Gastrocnemius medialis (tissue), 4 donors: ENCODE measurements at regions not wholly inside any gene's neighbourhood (a gene's known extent, or its start where the extent isn't known, plus 50 kb on each side); places are given as distances from the start of the nearest gene placed in this dataset.

Experiments
- ATAC-seq, 2 donors: fragments of 150-250 bp; one replicate each; pipeline ENCODE4 v1.9.1; 2016
- DNase-seq, 2 donors: peaks; one replicate each; pipeline ENCODE4 v3.0.0-alpha.2; 2019
- H3K27ac ChIP-seq, 4 donors: fragments of 200-600 bp; sonication (generic); 1 replicate in 1 of 4; 2 replicates in 3 of 4; pipeline ENCODE4 v1.5.1; 2016 to 2018; ENCODE audit warnings: mild to moderate bottlenecking in 2 of 4, moderate library complexity in 1 of 4
- H3K27me3 ChIP-seq, 3 donors: fragments of 200-600 bp; sonication (generic) in 2 of 3; 1 replicate in 1 of 3; 2 replicates in 2 of 3; pipeline versions ENCODE4 v1.5.1 to v1.6.0; 2016 to 2019; ENCODE audit warnings: mild to moderate bottlenecking in 1 of 3, moderate library complexity in 1 of 3
- H3K36me3 ChIP-seq, 2 donors: fragments of 200-600 bp; sonication (generic) in 1 of 2; one replicate each; pipeline ENCODE4 v1.5.1; 2017 to 2018
- H3K4me1 ChIP-seq, 2 donors: fragments of 200-600 bp; sonication (generic) in 1 of 2; one replicate each; pipeline ENCODE4 v1.5.1; 2016 to 2017; ENCODE audit warnings: mild to moderate bottlenecking in 2 of 2
- H3K4me3 ChIP-seq, 4 donors: fragments of 200-600 bp; sonication (generic) in 3 of 4; 1 replicate in 1 of 4; 2 replicates in 3 of 4; pipeline ENCODE4 v1.5.1; 2016 to 2019; ENCODE audit warnings: mild to moderate bottlenecking in 2 of 4
- H3K9me3 ChIP-seq, 3 donors: fragments of 200-600 bp; sonication (generic) in 2 of 3; 1 replicate in 1 of 3; 2 replicates in 2 of 3; pipeline ENCODE4 v1.5.1; 2016 to 2019
- POLR2A ChIP-seq, 2 donors: fragments of 450-650 bp; IDR thresholded peaks; one replicate each; pipeline ENCODE4 v1.6.1; 2017; ENCODE audit warnings: antibody characterized with exemption in 2 of 2, mild to moderate bottlenecking in 2 of 2, moderate library complexity in 2 of 2
- in situ Hi-C, 4 donors: fragments of 200-750 bp; cut with MboI; loops; one replicate each; pipeline versions ENCODE4 v1.15.0 to v1.8.0; 2017; ENCODE audit warnings: low sequenced_read_pairs in 4 of 4
- intact Hi-C: fragments of 100-400 bp; cut with DNase I; formaldehyde crosslinking; loops from one replicate; pipeline ENCODE4 v1.15.1; 2023; ENCODE audit warnings: low total_unique reads
- TF ChIP-seq, protein P1 (sequence below), 5 experiments: fragments of 450-650 bp in 3 of 5; fragments of 200-600 bp in 2 of 5; sonication (generic) in 2 of 5; IDR thresholded peaks in 4 of 5; conservative IDR thresholded peaks in 1 of 5; 1 replicate in 4 of 5; 2 replicates in 1 of 5; pipeline ENCODE4 v1.5.1; 2016 to 2019; ENCODE audit warnings: antibody characterized with exemption in 5 of 5, mild to moderate bottlenecking in 3 of 5, moderate library complexity in 3 of 5

DNA sequence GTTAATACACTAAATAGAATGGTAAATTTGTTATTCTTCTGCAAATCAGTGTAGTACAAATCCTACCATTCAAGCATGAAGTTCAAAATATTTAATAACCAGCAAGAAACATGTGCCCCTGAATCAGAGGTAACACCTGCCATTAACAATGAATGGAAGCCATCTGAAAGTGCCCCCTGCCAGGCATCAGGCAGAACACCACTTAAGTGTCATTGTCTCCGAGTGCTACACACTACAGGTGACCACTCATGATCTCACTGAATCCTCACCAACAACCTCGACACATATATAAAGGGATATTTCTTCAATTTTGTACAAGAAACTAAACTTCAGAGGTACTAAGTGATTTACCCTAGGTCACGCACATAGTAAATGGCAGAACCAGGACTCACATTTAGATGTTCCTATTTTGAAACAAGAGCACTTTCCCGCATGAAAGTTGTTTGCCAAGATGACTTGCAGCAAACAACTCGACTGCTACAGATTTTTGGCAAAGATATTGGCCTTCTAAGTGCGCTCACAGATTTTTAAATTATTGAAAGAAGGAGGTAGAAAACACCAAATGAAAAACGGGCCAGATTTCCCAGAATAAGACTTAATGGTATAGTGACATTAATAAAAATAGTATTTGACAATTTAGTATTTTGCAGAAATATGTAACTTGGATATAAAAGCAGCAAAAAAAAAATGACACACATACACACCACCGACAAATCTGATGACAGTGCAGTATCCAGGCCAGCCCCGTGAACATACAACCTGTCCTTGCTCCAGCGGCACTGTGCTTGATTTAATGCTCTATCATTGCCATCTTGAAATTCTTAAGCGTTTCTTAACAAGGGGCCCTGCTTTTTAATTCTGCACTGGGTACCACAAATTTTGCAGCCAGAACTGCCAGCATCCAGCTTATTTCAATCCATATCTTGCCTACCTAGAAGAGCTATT lies 274.5 kb downstream of the ALDH8A1 start:
- Histone ChIP-seq H3K9me3 (no peaks in the 10 kb centered on the region), H3K36me3 (no peaks in the 10 kb centered on the region), H3K4me1 (no peaks in the 10 kb centered on the region), H3K4me3 (no peak overlapping the region), H3K27me3 (no peaks in the 10 kb centered on the region), H3K27ac (no peak overlapping the region)
- in situ Hi-C loops: no loop called here
- ATAC-seq (no peak), DNase-seq (no peak)
- intact Hi-C loops: no loop called here
- TF ChIP-seq, protein P1, sequence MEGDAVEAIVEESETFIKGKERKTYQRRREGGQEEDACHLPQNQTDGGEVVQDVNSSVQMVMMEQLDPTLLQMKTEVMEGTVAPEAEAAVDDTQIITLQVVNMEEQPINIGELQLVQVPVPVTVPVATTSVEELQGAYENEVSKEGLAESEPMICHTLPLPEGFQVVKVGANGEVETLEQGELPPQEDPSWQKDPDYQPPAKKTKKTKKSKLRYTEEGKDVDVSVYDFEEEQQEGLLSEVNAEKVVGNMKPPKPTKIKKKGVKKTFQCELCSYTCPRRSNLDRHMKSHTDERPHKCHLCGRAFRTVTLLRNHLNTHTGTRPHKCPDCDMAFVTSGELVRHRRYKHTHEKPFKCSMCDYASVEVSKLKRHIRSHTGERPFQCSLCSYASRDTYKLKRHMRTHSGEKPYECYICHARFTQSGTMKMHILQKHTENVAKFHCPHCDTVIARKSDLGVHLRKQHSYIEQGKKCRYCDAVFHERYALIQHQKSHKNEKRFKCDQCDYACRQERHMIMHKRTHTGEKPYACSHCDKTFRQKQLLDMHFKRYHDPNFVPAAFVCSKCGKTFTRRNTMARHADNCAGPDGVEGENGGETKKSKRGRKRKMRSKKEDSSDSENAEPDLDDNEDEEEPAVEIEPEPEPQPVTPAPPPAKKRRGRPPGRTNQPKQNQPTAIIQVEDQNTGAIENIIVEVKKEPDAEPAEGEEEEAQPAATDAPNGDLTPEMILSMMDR (IDR thresholded peaks at IDR 0.05 in 4 of 5, conservative IDR thresholded peaks at IDR 0.05 in 1 of 5): no peak
- no peak for TF ChIP-seq POLR2A (IDR thresholded peaks at IDR 0.05)

DNA sequence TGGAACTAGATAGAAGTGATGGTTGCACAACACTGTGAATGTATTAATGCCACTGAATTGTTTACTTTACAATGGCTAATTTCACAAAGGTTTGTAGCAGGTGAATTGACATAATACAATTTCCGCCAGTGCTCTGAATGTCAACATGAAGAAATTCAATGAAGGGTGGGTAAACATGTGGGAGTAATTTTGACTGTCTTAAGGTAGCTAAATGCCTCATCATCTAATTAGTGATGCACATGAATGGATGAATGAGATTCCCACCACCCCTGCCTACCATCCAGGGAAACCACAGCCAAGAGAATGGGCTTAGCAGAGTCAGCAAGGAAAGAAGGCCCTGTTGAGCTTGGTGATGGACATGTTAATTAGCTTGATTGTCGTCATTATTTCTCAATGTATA lies 275.3 kb downstream of the ALDH8A1 start:
- Histone ChIP-seq H3K36me3 (no peaks in the 10 kb centered on the region), H3K9me3 (no peaks in the 10 kb centered on the region), H3K4me1 (no peaks in the 10 kb centered on the region), H3K27me3 (no peaks in the 10 kb centered on the region), H3K4me3 (no peak overlapping the region), H3K27ac (no peak overlapping the region)
- TF ChIP-seq, protein P1 (IDR thresholded peaks at IDR 0.05 in 4 of 5, conservative IDR thresholded peaks at IDR 0.05 in 1 of 5): no peak
- TF ChIP-seq POLR2A (IDR thresholded peaks at IDR 0.05): no peak
- in situ Hi-C loops: no loop called here
- no peak for ATAC-seq
- DNase-seq: no peak
- intact Hi-C loops: no loop called here

DNA sequence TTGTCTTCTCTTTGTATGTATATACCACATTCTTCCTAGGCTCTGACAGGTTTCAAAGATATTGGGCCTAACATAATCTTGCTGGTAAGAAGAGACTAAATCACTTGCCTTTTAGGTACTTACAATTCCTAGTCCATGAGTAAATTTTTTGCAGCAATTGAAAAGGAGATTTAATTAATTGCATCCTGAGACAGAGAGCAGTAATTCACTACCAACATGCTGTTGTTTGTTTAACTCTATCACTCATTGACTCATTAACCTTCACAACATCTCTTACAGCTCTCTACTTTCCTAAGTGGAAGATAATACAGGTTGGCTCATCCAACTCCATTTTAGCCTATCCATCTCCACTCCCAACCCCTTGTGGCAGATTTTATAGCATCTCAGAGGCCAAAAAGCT lies 280.4 kb downstream of the ALDH8A1 start:
- TF ChIP-seq, protein P1 (IDR thresholded peaks at IDR 0.05 in 4 of 5, conservative IDR thresholded peaks at IDR 0.05 in 1 of 5): no peak
- TF ChIP-seq POLR2A (IDR thresholded peaks at IDR 0.05): no peak
- Histone ChIP-seq H3K27me3 (no peaks in the 10 kb centered on the region), H3K36me3 (no peaks in the 10 kb centered on the region), H3K4me3 (no peak overlapping the region), H3K9me3 (no peaks in the 10 kb centered on the region), H3K27ac (no peak overlapping the region), H3K4me1 (no peaks in the 10 kb centered on the region)
- ATAC-seq (no peak), DNase-seq (no peak)
- intact Hi-C loops: no loop called here
- in situ Hi-C loops: no loop called here

DNA sequence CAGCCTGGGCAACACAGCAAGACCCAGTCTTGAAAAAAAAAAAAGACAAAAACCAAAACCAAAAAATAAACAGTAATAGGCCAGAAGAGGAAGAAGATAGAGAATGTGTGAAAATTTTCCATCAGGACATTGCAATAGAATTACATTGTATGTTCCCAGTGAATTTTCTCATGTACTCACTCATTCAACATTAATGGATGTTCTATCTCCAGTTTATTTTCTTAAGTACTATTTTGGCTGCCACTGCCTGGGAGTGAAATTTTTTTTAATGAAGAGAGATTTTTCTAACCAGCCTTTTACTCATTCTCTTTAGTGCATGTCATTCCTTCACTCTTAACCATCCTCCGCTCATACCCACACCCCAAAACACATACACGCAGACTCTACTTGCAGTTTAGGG lies 282.8 kb downstream of the ALDH8A1 start:
- ATAC-seq (no peak), DNase-seq (no peak)
- TF ChIP-seq, protein P1 (IDR thresholded peaks at IDR 0.05 in 4 of 5, conservative IDR thresholded peaks at IDR 0.05 in 1 of 5): no peak
- TF ChIP-seq POLR2A (IDR thresholded peaks at IDR 0.05): no peak
- in situ Hi-C loops: no loop called here
- no peaks in the 10 kb centered on the region for H3K4me1 ChIP-seq
- H3K36me3 ChIP-seq: no peaks in the 10 kb centered on the region
- H3K4me3 ChIP-seq: no peak overlapping the region
- no peaks in the 10 kb centered on the region for H3K9me3 ChIP-seq
- H3K27ac ChIP-seq: no peak overlapping the region
- H3K27me3 ChIP-seq: no peaks in the 10 kb centered on the region
- intact Hi-C loops: no loop called here
